ENCODE measurements at regions not wholly inside any gene's neighbourhood (a gene's known extent, or its start where the extent isn't known, plus 50 kb on each side); places are given as distances from the start of the nearest gene placed in this dataset.
"Not testable (repeated sequence)": the region's sequence is repeated elsewhere in the genome, so short reads cannot be mapped to it uniquely, and the experiment has no call there.

- DNase-seq: not testable (repeated sequence)
Observed at GRCh38 chr2:34142531-34143008, 543.5 kb upstream of the FAM98A start.

GRCh38 chr2:34133065-34133464, 534.0 kb upstream of the FAM98A start:
- not testable (repeated sequence) for DNase-seq

GRCh38 chr2:34126279-34126678, 527.2 kb upstream of the FAM98A start:
- DNase-seq: no peak

- DNase-seq: no peak
Observed at GRCh38 chr2:34123996-34124785, 525.1 kb upstream of the FAM98A start.

GRCh38 chr2:34121076-34121475, 522.0 kb upstream of the FAM98A start:
- DNase-seq: no peak

- no peak for DNase-seq
Observed at GRCh38 chr2:34115076-34115475, 516.0 kb upstream of the FAM98A start.

- DNase-seq: no peak
Observed at GRCh38 chr2:34112161-34112560, 513.1 kb upstream of the FAM98A start.

- no peak for DNase-seq
Observed at GRCh38 chr2:34110392-34110791, 511.3 kb upstream of the FAM98A start.

- DNase-seq: no peak
Observed at GRCh38 chr2:34107811-34108210, 508.7 kb upstream of the FAM98A start.

GRCh38 chr2:34105006-34105767, 506.1 kb upstream of the FAM98A start:
- DNase-seq: no peak

GRCh38 chr2:34104601-34105000, 505.5 kb upstream of the FAM98A start:
- no peak for DNase-seq

GRCh38 chr2:34103437-34103836, 504.3 kb upstream of the FAM98A start:
- no peak for DNase-seq

- DNase-seq: no peak
Observed at GRCh38 chr2:34102339-34102738, 503.2 kb upstream of the FAM98A start.

- DNase-seq: no peak
Observed at GRCh38 chr2:34099377-34099776, 500.3 kb upstream of the FAM98A start.

- no peak for DNase-seq
Observed at GRCh38 chr2:34098256-34098655, 499.2 kb upstream of the FAM98A start.

GRCh38 chr2:34096562-34097171, 497.6 kb upstream of the FAM98A start:
- DNase-seq: peak; percentile 11

- DNase-seq: no peak
Observed at GRCh38 chr2:34093790-34094189, 494.7 kb upstream of the FAM98A start.

- DNase-seq: no peak
Observed at GRCh38 chr2:34070196-34070595, 471.1 kb upstream of the FAM98A start.

GRCh38 chr2:34069604-34070003, 470.5 kb upstream of the FAM98A start:
- DNase-seq: no peak

GRCh38 chr2:34050413-34050812, 451.3 kb upstream of the FAM98A start:
- DNase-seq: no peak

GRCh38 chr2:34045101-34045655, 446.1 kb upstream of the FAM98A start:
- no peak for DNase-seq

GRCh38 chr2:34037886-34038285, 438.8 kb upstream of the FAM98A start:
- no peak for DNase-seq

- no peak for DNase-seq
Observed at GRCh38 chr2:34037157-34037556, 438.1 kb upstream of the FAM98A start.
